ENCODE measurements at regions not wholly inside any gene's neighbourhood (a gene's known extent, or its start where the extent isn't known, plus 50 kb on each side); places are given as distances from the start of the nearest gene placed in this dataset.

GRCh38 chr10:132475086-132475485, 62.5 kb upstream of the INPP5A start:
- DNase-seq: no peak
- H3K27me3 ChIP-seq (ENCODE audit: insufficient read depth, low read length): no peaks in the 10 kb centered on the region

GRCh38 chr10:132476146-132477065, 61.2 kb upstream of the INPP5A start:
- no peak for DNase-seq
- Mint-ChIP-seq H3K27me3 (peaks cover 8 to 18% of the 10 kb centered on the region in 2 donors), H3K36me3 (no peaks in the 10 kb centered on the region), H3K4me1 (no peaks in the 10 kb centered on the region), H3K27ac (no peak overlapping the region), H3K4me3 (no peak overlapping the region), H3K9me3 (peaks cover 0 to 7% (median 0%) of the 10 kb centered on the region in 8 donors)
- Histone ChIP-seq H3K27me3 (ENCODE audit: insufficient read depth, low read length) (no peaks in the 10 kb centered on the region), H3K4me3 (ENCODE audit: low read length in 2 of 2) (no peak overlapping the region), H3K36me3 (ENCODE audit: insufficient read depth, low read length) (no peaks in the 10 kb centered on the region), H3K27ac (ENCODE audit: low read depth, low read length) (no peak overlapping the region), H3K9me3 (ENCODE audit: control insufficient read depth in 1 of 2, low read length in 2 of 2) (no peaks in the 10 kb centered on the region), H3K4me1 (ENCODE audit: insufficient read depth, low read length) (no peaks in the 10 kb centered on the region)
- POLR2A ChIA-PET (ENCODE audit: partially characterized antibody): no interaction called here
- intact Hi-C loops (cut with micrococcal nuclease): loop anchor here (10.0 kb wide), 1 partner anchor 48 kb away; no protein-coding TSS in a partner anchor
- CTCF ChIA-PET (ENCODE audit: partially characterized antibody): no interaction called here

More at GRCh38 chr10:132475086-132475485, 62.5 kb upstream of the INPP5A start:
- POLR2A ChIA-PET (ENCODE audit: partially characterized antibody): no interaction called here
- Histone ChIP-seq H3K9me3 (ENCODE audit: control insufficient read depth in 1 of 2, low read length in 2 of 2) (no peaks in the 10 kb centered on the region), H3K4me3 (ENCODE audit: low read length in 2 of 2) (no peak overlapping the region), H3K27ac (ENCODE audit: low read depth, low read length) (no peak overlapping the region), H3K4me1 (ENCODE audit: insufficient read depth, low read length) (no peaks in the 10 kb centered on the region), H3K36me3 (ENCODE audit: insufficient read depth, low read length) (no peaks in the 10 kb centered on the region)
- intact Hi-C loops (cut with micrococcal nuclease): loop anchor here (10.0 kb wide), 1 partner anchor 50 kb away; no protein-coding TSS in a partner anchor
- Mint-ChIP-seq H3K27me3 (peaks cover 7 to 15% of the 10 kb centered on the region in 2 donors), H3K9me3 (peaks cover 0 to 10% (median 0%) of the 10 kb centered on the region in 8 donors), H3K27ac (no peak overlapping the region), H3K4me3 (no peak overlapping the region), H3K36me3 (peaks cover 0 to 3% of the 10 kb centered on the region in 2 donors), H3K4me1 (peaks cover 0 to 4% (median under 1%) of the 10 kb centered on the region in 4 donors)
- CTCF ChIA-PET (ENCODE audit: partially characterized antibody): no interaction called here

GRCh38 chr10:132477066-132477397, 60.6 kb upstream of the INPP5A start:
- DNase-seq: no peak
- peaks cover 9 to 17% of the 10 kb centered on the region in 2 donors for H3K27me3 Mint-ChIP-seq
- Histone ChIP-seq H3K27me3 (ENCODE audit: insufficient read depth, low read length) (no peaks in the 10 kb centered on the region), H3K9me3 (ENCODE audit: control insufficient read depth in 1 of 2, low read length in 2 of 2) (no peaks in the 10 kb centered on the region), H3K27ac (ENCODE audit: low read depth, low read length) (no peak overlapping the region), H3K4me1 (ENCODE audit: insufficient read depth, low read length) (no peaks in the 10 kb centered on the region), H3K4me3 (ENCODE audit: low read length in 2 of 2) (no peak overlapping the region), H3K36me3 (ENCODE audit: insufficient read depth, low read length) (no peaks in the 10 kb centered on the region)
- no peak overlapping the region for H3K4me3 Mint-ChIP-seq
- CTCF ChIA-PET (ENCODE audit: partially characterized antibody): no interaction called here
- H3K4me1 Mint-ChIP-seq: no peaks in the 10 kb centered on the region
- POLR2A ChIA-PET (ENCODE audit: partially characterized antibody): no interaction called here
- H3K27ac Mint-ChIP-seq: no peak overlapping the region
- no peaks in the 10 kb centered on the region for H3K36me3 Mint-ChIP-seq
- H3K9me3 Mint-ChIP-seq: peaks cover 0 to 2% (median 0%) of the 10 kb centered on the region in 8 donors
- intact Hi-C loops (cut with micrococcal nuclease): loop anchor here (10.0 kb wide), 1 partner anchor 48 kb away; no protein-coding TSS in a partner anchor

GRCh38 chr10:132477398-132478340, 59.9 kb upstream of the INPP5A start:
- no peak for DNase-seq
- H3K4me1 ChIP-seq (ENCODE audit: insufficient read depth, low read length): no peaks in the 10 kb centered on the region
- no peaks in the 10 kb centered on the region for H3K27me3 ChIP-seq (ENCODE audit: insufficient read depth, low read length)
- H3K9me3 Mint-ChIP-seq: no peaks in the 10 kb centered on the region
- POLR2A ChIA-PET (ENCODE audit: partially characterized antibody): no interaction called here
- intact Hi-C loops (cut with micrococcal nuclease): loop anchor here (10.0 kb wide), 1 partner anchor 47 kb away; no protein-coding TSS in a partner anchor
- no peaks in the 10 kb centered on the region for H3K36me3 Mint-ChIP-seq
- no peaks in the 10 kb centered on the region for H3K9me3 ChIP-seq (ENCODE audit: control insufficient read depth in 1 of 2, low read length in 2 of 2)
- no peak overlapping the region for H3K4me3 Mint-ChIP-seq
- H3K36me3 ChIP-seq (ENCODE audit: insufficient read depth, low read length): no peaks in the 10 kb centered on the region
- H3K4me3 ChIP-seq (ENCODE audit: low read length in 2 of 2): no peak overlapping the region
- H3K27ac ChIP-seq (ENCODE audit: low read depth, low read length): no peak overlapping the region
- no peak overlapping the region for H3K27ac Mint-ChIP-seq
- peaks cover 14 to 15% of the 10 kb centered on the region in 2 donors for H3K27me3 Mint-ChIP-seq
- CTCF ChIA-PET (ENCODE audit: partially characterized antibody): no interaction called here
- H3K4me1 Mint-ChIP-seq: no peaks in the 10 kb centered on the region

GRCh38 chr10:132478341-132479023, 59.1 kb upstream of the INPP5A start:
- Histone ChIP-seq H3K4me3 (ENCODE audit: low read length in 2 of 2) (no peak overlapping the region), H3K27ac (ENCODE audit: low read depth, low read length) (no peak overlapping the region), H3K36me3 (ENCODE audit: insufficient read depth, low read length) (no peaks in the 10 kb centered on the region), H3K4me1 (ENCODE audit: insufficient read depth, low read length) (no peaks in the 10 kb centered on the region), H3K9me3 (ENCODE audit: control insufficient read depth in 1 of 2, low read length in 2 of 2) (no peaks in the 10 kb centered on the region), H3K27me3 (ENCODE audit: insufficient read depth, low read length) (no peaks in the 10 kb centered on the region)
- intact Hi-C loops (cut with micrococcal nuclease): loop anchor here (10.0 kb wide), 1 partner anchor 46 kb away; no protein-coding TSS in a partner anchor
- DNase-seq: no peak
- H3K4me1 Mint-ChIP-seq: no peaks in the 10 kb centered on the region
- no peaks in the 10 kb centered on the region for H3K9me3 Mint-ChIP-seq
- H3K4me3 Mint-ChIP-seq: no peak overlapping the region
- no peak overlapping the region for H3K27ac Mint-ChIP-seq
- POLR2A ChIA-PET (ENCODE audit: partially characterized antibody): no interaction called here
- H3K27me3 Mint-ChIP-seq: peaks cover 10 to 12% of the 10 kb centered on the region in 2 donors
- CTCF ChIA-PET (ENCODE audit: partially characterized antibody): no interaction called here
- H3K36me3 Mint-ChIP-seq: no peaks in the 10 kb centered on the region

GRCh38 chr10:132479024-132479602, 58.5 kb upstream of the INPP5A start:
- Histone ChIP-seq H3K27ac (ENCODE audit: low read depth, low read length) (no peak overlapping the region), H3K4me3 (ENCODE audit: low read length in 2 of 2) (no peak overlapping the region), H3K9me3 (ENCODE audit: control insufficient read depth in 1 of 2, low read length in 2 of 2) (no peaks in the 10 kb centered on the region), H3K4me1 (ENCODE audit: insufficient read depth, low read length) (no peaks in the 10 kb centered on the region), H3K27me3 (ENCODE audit: insufficient read depth, low read length) (no peaks in the 10 kb centered on the region), H3K36me3 (ENCODE audit: insufficient read depth, low read length) (no peaks in the 10 kb centered on the region)
- POLR2A ChIA-PET (ENCODE audit: partially characterized antibody): no interaction called here
- H3K4me1 Mint-ChIP-seq: no peaks in the 10 kb centered on the region
- H3K27ac Mint-ChIP-seq: no peak overlapping the region
- CTCF ChIA-PET (ENCODE audit: partially characterized antibody): no interaction called here
- intact Hi-C loops (cut with micrococcal nuclease): loop anchor here (10.0 kb wide), 1 partner anchor 46 kb away; no protein-coding TSS in a partner anchor
- peaks cover 8 to 12% of the 10 kb centered on the region in 2 donors for H3K27me3 Mint-ChIP-seq
- no peaks in the 10 kb centered on the region for H3K9me3 Mint-ChIP-seq
- no peak for DNase-seq
- H3K36me3 Mint-ChIP-seq: no peaks in the 10 kb centered on the region
- no peak overlapping the region for H3K4me3 Mint-ChIP-seq

Data from CD4-positive, alpha-beta memory T cell (primary cell).